ENCODE measurements at regions not wholly inside any gene's neighbourhood (a gene's known extent, or its start where the extent isn't known, plus 50 kb on each side); places are given as distances from the start of the nearest gene placed in this dataset.
"Not testable (repeated sequence)": the region's sequence is repeated elsewhere in the genome, so short reads cannot be mapped to it uniquely, and the experiment has no call there.

- TF ChIP-seq, protein P1, sequence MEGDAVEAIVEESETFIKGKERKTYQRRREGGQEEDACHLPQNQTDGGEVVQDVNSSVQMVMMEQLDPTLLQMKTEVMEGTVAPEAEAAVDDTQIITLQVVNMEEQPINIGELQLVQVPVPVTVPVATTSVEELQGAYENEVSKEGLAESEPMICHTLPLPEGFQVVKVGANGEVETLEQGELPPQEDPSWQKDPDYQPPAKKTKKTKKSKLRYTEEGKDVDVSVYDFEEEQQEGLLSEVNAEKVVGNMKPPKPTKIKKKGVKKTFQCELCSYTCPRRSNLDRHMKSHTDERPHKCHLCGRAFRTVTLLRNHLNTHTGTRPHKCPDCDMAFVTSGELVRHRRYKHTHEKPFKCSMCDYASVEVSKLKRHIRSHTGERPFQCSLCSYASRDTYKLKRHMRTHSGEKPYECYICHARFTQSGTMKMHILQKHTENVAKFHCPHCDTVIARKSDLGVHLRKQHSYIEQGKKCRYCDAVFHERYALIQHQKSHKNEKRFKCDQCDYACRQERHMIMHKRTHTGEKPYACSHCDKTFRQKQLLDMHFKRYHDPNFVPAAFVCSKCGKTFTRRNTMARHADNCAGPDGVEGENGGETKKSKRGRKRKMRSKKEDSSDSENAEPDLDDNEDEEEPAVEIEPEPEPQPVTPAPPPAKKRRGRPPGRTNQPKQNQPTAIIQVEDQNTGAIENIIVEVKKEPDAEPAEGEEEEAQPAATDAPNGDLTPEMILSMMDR (IDR thresholded peaks at IDR 0.05; ENCODE audit: insufficient read depth, low read depth, low read length) = peak; percentile 36
- H3K4me3 ChIP-seq (ENCODE audit: low read depth, low read length); DNase-seq (ENCODE audit: low read depth): not testable (repeated sequence)
Observed at GRCh38 chr6:58003417-58004167, 686.2 kb downstream of the PRIM2 start.

GRCh38 chr6:58007334-58008000 lies 690.0 kb downstream of the PRIM2 start:
- H3K4me3 ChIP-seq (ENCODE audit: low read depth, low read length) = not testable (repeated sequence)
- peak; percentile 22 for DNase-seq (ENCODE audit: low read depth)

DNA sequence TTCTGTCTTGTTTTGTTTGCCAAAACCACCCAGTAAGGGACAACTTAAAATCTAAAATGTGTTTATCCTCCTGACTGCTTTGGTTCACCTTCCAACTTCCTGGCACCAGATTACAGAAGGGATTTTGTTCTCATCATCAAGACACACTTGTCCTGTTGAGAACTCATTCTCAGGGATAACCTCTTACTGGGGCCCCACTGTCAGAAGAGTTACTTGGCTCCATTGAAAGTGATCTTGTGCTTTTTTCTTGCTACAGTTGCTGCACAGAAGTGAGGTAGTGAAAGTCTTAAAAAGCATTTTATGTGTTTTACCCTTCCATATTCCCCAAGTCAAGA lies 690.5 kb downstream of the PRIM2 start:
- DNase-seq (ENCODE audit: low read depth) = peak; percentile 41
- not testable (repeated sequence) for H3K4me3 ChIP-seq (ENCODE audit: low read depth, low read length)

DNA sequence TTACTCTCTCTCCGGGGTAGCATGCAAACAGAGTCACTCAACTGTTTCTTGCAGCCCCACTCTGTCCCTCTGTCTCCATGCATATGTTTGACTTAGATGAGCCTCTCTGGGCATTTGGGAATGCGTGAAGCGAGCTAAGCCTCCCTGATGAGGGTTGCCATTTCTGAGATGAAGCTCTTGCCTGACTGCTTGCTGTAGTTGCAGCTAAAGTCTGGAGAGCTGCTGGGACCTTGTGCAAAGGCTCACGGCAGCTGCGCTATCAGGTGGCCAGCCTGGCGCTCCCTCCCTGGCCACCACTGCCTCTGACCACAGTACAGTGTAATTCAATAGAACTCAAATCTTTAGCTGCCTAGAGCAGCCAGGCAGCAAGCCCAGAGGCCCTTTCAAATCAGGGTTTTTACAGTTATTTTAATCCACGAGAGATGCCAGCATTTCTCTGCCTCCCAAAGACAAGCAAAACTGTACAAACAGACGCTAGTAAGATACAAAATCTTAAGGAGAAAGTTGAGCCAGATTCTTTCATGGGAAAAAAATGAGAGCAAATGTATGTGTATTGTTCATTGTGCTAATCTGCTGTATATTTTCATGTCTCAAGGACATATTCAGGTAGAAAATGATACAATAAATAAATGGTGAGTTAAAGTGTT lies 694.6 kb downstream of the PRIM2 start:
- not testable (repeated sequence) for H3K4me3 ChIP-seq (ENCODE audit: low read depth, low read length); DNase-seq (ENCODE audit: low read depth)

DNA sequence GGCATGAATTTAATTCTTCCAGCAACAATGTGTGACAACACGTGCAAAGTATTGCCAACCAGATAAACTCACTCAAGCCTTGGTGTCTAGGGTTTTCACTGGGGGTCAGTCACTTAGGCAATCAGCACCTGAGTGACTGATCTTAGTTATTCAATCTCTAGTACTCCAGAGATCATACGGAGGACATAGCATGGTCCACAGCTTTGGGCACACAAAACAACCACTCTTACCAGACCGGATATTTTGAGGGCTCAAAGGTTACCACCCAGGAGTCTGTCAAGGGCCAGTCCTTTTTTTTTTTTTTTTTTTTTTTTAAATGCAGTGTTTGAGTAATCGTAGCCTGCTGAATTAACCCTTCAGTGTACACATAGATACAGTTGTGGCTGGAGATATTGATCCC lies 699.2 kb downstream of the PRIM2 start:
- H3K4me3 ChIP-seq (ENCODE audit: low read depth, low read length) = not testable (repeated sequence)

GRCh38 chr6:58028188-58028587 lies 710.8 kb downstream of the PRIM2 start:
- DNase-seq (ENCODE audit: low read depth) = not testable (repeated sequence)

More for the DNA sequence above, 699.2 kb downstream of the PRIM2 start:
- not testable (repeated sequence) for DNase-seq (ENCODE audit: low read depth)

DNA sequence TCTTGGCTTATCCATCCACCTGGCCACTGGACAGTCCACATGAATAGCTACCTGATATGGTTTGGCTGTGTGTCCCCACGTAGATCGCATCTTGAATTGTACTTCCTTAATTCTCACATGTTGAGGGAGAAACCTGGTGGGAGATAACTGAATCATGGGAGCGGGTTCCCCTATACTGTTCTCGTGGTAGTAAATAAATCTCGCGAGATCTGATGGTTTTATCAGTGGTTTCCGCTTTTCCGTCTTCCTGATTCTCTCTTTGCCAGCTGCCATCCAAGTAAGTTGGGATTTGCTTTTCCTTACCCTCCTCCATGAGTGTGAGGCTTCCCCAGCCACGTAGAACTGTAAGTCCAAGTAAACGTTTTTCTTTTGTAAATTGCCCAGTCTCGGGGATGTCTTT lies 720.8 kb downstream of the PRIM2 start:
- DNase-seq (ENCODE audit: low read depth); H3K4me3 ChIP-seq (ENCODE audit: low read depth, low read length): not testable (repeated sequence)

More at GRCh38 chr6:58028188-58028587, 710.8 kb downstream of the PRIM2 start:
- not testable (repeated sequence) for H3K4me3 ChIP-seq (ENCODE audit: low read depth, low read length)

DNA sequence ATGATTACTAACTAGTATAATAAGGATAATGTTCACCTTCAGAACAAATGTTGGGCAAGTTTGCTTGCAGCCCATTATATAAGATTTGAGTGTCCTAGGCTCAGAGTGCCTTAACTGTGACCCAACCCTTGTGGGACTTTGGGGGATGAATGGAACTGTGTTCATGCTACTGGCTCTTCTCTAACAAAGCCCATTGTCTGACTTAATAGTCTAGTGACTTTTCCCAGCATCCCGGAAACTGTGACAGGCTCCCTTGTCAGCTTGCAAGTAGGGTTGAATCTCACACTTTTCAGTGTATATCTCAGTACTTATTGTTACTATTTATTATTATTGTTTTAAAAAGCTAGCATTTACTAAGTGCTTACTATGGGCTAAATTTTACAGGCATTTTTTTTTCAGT lies 729.2 kb downstream of the PRIM2 start:
- DNase-seq (ENCODE audit: low read depth); H3K4me3 ChIP-seq (ENCODE audit: low read depth, low read length): not testable (repeated sequence)

- not testable (repeated sequence) for DNase-seq (ENCODE audit: low read depth); H3K4me3 ChIP-seq (ENCODE audit: low read depth, low read length)
Observed at GRCh38 chr6:58047389-58047788, 730.0 kb downstream of the PRIM2 start.

- not testable (repeated sequence) for DNase-seq (ENCODE audit: low read depth); H3K4me3 ChIP-seq (ENCODE audit: low read depth, low read length)
Observed at GRCh38 chr6:58047865-58048264, 730.4 kb downstream of the PRIM2 start.

DNA sequence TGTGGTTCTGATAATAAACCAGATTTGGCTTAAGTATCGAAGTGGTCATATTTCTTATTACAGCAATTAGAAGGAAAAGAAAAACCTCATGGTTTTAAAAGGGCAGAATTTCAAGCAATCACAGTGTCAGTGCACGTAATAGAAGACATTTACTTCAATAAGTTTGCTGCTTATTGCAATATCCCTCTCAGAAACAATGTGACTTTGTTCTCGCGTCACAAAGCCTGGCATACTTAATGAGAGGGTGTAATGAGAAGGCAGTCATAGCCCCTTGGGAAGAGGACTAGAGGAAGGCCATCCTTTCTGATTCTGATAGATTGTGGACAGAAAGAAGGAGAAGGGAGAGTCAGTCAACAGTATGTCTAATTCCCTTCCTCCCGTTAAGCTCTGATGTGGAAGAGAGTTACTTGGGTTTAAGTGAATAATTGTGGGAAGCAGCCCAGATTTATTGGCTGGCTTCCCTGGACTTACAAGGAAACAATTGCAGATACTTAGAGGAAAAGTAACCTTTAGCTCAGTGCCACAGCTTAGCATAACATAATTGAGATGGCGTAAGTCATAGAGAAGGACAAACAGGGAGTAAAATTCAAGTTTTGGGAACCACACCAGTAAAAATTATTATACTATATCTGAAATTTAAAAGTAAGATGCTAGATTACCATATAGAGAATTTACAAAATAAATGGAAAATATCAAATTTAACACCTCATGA lies 738.2 kb downstream of the PRIM2 start:
- not testable (repeated sequence) for H3K4me3 ChIP-seq (ENCODE audit: low read depth, low read length); DNase-seq (ENCODE audit: low read depth)

- not testable (repeated sequence) for H3K4me3 ChIP-seq (ENCODE audit: low read depth, low read length)
- peak; percentile 0 for DNase-seq (ENCODE audit: low read depth)
Observed at GRCh38 chr6:58059701-58060100, 742.3 kb downstream of the PRIM2 start.

DNA sequence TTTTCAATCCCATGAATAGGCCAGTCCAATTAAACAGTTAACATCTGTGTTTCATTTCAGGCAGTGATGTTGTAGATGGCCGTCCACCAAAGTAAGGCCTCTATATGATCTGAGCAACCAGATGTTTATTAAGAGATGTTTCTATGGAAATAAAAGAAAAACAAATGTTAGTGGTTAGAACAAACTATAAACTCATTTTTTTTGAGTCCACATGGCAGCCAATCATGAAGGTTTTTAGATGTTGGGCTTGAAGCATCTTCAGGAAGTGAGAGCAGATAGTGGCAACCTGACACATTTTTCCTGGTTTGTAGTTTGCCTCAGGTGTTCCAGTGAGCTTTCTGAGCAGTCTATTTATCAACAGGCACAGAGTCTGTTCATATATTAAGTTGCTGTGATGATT lies 746.1 kb downstream of the PRIM2 start:
- DNase-seq (ENCODE audit: low read depth); H3K4me3 ChIP-seq (ENCODE audit: low read depth, low read length): not testable (repeated sequence)

DNA sequence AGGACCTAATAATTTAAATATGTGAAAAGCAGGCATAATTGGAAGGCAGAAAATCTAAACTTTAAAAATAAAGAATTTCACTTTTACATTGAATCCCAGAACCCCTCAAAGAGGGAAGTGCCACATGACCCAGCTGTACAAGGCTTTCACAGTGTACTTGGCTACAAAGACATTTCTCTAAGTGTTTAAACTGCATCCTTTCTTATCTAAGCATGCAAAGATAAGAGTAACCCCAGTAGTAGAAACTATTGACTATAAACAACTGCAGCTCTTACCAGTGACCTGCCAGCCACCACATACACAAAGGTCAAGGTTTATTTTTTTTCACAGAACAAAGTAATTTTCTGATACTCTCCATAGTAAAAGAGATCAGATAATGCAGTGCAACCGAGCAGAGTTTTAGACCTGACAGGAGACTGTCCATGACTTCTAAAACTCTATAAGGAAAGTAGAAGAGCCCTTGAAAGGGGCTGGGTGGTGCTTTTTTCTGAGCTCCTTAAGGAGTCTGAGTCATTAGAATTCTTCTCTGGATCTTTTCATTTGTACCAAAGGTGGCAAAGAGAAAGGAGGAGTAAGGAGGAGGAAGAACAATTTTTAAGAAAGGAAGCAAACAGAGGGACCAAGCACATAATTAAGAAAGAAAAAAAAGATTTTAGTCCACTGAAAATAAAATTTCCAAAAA lies 750.6 kb downstream of the PRIM2 start:
- not testable (repeated sequence) for DNase-seq (ENCODE audit: low read depth); H3K4me3 ChIP-seq (ENCODE audit: low read depth, low read length)
